OCI-LY1 (cell line): ENCODE measurements at regions not wholly inside any gene's neighbourhood (a gene's known extent, or its start where the extent isn't known, plus 50 kb on each side); places are given as distances from the start of the nearest gene placed in this dataset.

Source experiments
- H2AFZ ChIP-seq: fragments of 200-600 bp; sonication (generic), shearing (Covaris generic); 2 replicates; pipeline ENCODE4 v1.6.0; 2014; ENCODE audit warnings: antibody characterized with exemption, mild to moderate bottlenecking, low read length
- H3F3A ChIP-seq: fragments of 200-600 bp; sonication (generic), shearing (Covaris generic); 2 replicates; pipeline ENCODE4 v1.6.0; 2014; ENCODE audit warnings: mild to moderate bottlenecking, antibody characterized with exemption, low read length, moderate library complexity; ENCODE audit not compliant: insufficient read depth
- H3K27ac ChIP-seq: fragments of 200-600 bp; sonication (generic); 2 replicates; pipeline ENCODE4 v1.5.1; 2014; ENCODE audit warnings: low read length, mixed run types, mild to moderate bottlenecking, low read depth; ENCODE audit not compliant: poor library complexity, severe bottlenecking
- H3K27me3 ChIP-seq: fragments of 200-600 bp; sonication (generic); 2 replicates; pipeline ENCODE4 v1.6.0; 2014; ENCODE audit warnings: antibody characterized with exemption, mild to moderate bottlenecking, low read length, moderate library complexity; ENCODE audit not compliant: insufficient read depth
- H3K36me3 ChIP-seq: fragments of 200-600 bp; sonication (generic); 2 replicates; pipeline ENCODE4 v1.6.1; 2014; ENCODE audit warnings: mild to moderate bottlenecking, antibody characterized with exemption, low read length, moderate library complexity, mixed read lengths; ENCODE audit not compliant: insufficient read depth
- H3K4me1 ChIP-seq: fragments of 200-600 bp; sonication (generic); 2 replicates; pipeline ENCODE4 v1.5.1; 2014; ENCODE audit warnings: mild to moderate bottlenecking, low read length, moderate library complexity; ENCODE audit not compliant: insufficient read depth, severe bottlenecking
- H3K4me2 ChIP-seq: fragments of 200-600 bp; sonication (generic), shearing (Covaris generic); 2 replicates; pipeline ENCODE4 v1.6.1; 2014; ENCODE audit warnings: low read length
- H3K4me3 ChIP-seq: fragments of 200-600 bp; sonication (generic); 2 replicates; pipeline ENCODE4 v1.5.1; 2014; ENCODE audit warnings: low read length, low read depth, mild to moderate bottlenecking, mixed read lengths; ENCODE audit not compliant: poor library complexity, severe bottlenecking
- H3K79me2 ChIP-seq: fragments of 200-600 bp; shearing (Covaris generic); 2 replicates; pipeline ENCODE4 v1.6.1; 2016; ENCODE audit warnings: mixed run types, low read length, mixed read lengths; ENCODE audit not compliant: insufficient read depth
- H3K9ac ChIP-seq: fragments of 200-600 bp; sonication (generic), shearing (Covaris generic); 2 replicates; pipeline ENCODE4 v1.6.1; 2014; ENCODE audit warnings: mild to moderate bottlenecking, low read length, mixed read lengths
- H3K9me2 ChIP-seq: fragments of 200-600 bp; sonication (generic), shearing (Covaris generic); 2 replicates; pipeline ENCODE4 v1.6.1; 2014; ENCODE audit warnings: low read depth, mild to moderate bottlenecking, low read length, mixed read lengths
- H3K9me3 ChIP-seq: fragments of 200-600 bp; shearing (Covaris generic); 2 replicates; pipeline ENCODE4 v1.6.1; 2014; ENCODE audit warnings: low read length, mixed read lengths
- H4K20me1 ChIP-seq: fragments of 200-600 bp; sonication (generic), shearing (Covaris generic); 2 replicates; pipeline ENCODE4 v1.6.0; 2016; ENCODE audit warnings: mild to moderate bottlenecking, low read length; ENCODE audit not compliant: insufficient read depth
- CTCF ChIP-seq: fragments of 200-600 bp; sonication (generic), shearing (Covaris generic); IDR thresholded peaks from 2 replicates; pipeline ENCODE4 v1.5.1; 2017; ENCODE audit warnings: mild to moderate bottlenecking, antibody characterized with exemption, low read length, moderate library complexity, mixed read lengths
- EZH2 ChIP-seq: fragments of 200-600 bp; sonication (generic), shearing (Covaris generic); IDR thresholded peaks from 2 replicates; pipeline ENCODE4 v1.8.0; 2017; ENCODE audit warnings: borderline replicate concordance, mixed run types, mild to moderate bottlenecking, antibody characterized with exemption, low read length, moderate library complexity, mixed read lengths

- no peaks in the 10 kb centered on the region; the same call in 1 of the 2 replicates for H3K27me3 ChIP-seq
- no peaks in the 10 kb centered on the region for H3K79me2 ChIP-seq
- no peaks in the 10 kb centered on the region for H3K4me1 ChIP-seq
- H4K20me1 ChIP-seq: no peaks in the 10 kb centered on the region
- H3K36me3 ChIP-seq: no peaks in the 10 kb centered on the region
- no peaks in the 10 kb centered on the region for H3F3A ChIP-seq
- no peak overlapping the region for H3K4me2 ChIP-seq
- no peaks in the 10 kb centered on the region for H3K9me2 ChIP-seq
- H2AFZ ChIP-seq: no peak overlapping the region
- TF ChIP-seq EZH2 (no peak), CTCF (no peak)
- H3K9ac ChIP-seq: no peak overlapping the region
- H3K4me3 ChIP-seq: no peak overlapping the region
- H3K9me3 ChIP-seq: no peaks in the 10 kb centered on the region
- no peak overlapping the region for H3K27ac ChIP-seq
Measured at GRCh38 chr11:27187848-27188621, 147.4 kb downstream of the BBOX1 start.

DNA sequence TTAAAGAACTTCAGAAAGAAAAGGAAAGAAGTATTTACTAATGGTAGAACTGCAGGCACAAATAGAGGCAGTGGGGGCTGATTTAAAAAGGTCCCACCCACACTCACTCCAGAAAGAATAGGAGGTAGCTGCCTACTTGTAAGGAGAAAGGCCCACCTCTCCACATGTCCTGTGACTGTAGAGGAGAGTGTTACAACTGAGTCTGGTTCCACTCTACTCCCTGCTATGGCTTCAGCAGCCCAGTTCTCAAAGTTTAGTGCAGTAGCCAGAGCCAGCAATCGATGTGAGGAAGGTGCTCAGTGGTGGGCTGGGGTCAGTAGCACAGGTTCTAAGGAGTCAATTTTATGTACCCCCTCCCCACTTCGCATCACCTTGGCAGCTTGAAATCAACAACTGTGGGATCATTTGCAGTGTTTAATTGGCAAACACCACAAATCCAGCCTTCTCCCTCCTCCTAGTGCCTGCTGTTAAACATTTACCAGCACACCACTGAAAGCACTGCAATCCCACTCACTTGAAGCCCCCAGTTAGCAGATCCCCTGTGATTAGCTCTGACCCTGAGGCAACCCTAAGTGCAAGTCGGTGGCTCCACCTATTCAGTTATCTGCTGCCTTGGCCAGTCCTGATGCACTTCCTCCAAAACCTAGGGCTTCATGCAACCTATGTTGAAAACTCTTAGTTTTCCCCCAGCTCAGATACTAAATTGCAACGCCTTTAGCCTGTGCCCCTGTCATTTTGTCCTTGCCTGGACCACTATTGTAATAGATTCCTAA lies 146.6 kb downstream of the BBOX1 start:
- Histone ChIP-seq H3K79me2 (no peaks in the 10 kb centered on the region), H3K9ac (no peak overlapping the region), H3K36me3 (no peaks in the 10 kb centered on the region), H3K4me3 (no peak overlapping the region), H3K4me1 (no peaks in the 10 kb centered on the region), H3K27ac (no peak overlapping the region), H3K9me2 (no peaks in the 10 kb centered on the region), H3K9me3 (no peaks in the 10 kb centered on the region), H3K4me2 (no peak overlapping the region), H4K20me1 (no peaks in the 10 kb centered on the region), H2AFZ (no peak overlapping the region), H3F3A (no peaks in the 10 kb centered on the region), H3K27me3 (no peaks in the 10 kb centered on the region; the same call in 1 of the 2 replicates)
- TF ChIP-seq CTCF (no peak), EZH2 (no peak)

DNA sequence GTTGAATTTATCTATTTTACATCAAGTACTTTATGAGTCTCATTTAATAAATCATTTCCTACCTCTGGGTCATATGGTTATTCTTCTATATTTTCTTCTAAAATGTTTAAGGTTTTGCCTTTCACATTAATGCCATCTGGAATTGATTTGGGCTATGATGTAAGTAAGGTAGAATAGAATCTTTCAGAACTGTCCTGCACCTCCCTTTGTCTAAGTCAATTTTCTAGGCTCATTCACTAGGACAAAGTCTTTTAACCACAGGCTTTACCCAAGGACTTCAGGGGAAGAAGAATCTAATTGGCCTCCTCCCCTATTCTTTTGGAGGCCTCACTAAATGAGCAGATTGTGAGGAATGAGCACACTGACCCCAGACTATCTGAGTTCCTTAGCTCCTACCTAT lies 146.0 kb downstream of the BBOX1 start:
- Histone ChIP-seq H3F3A (no peaks in the 10 kb centered on the region), H3K79me2 (no peaks in the 10 kb centered on the region), H2AFZ (no peak overlapping the region), H3K27me3 (no peaks in the 10 kb centered on the region; the same call in 1 of the 2 replicates), H3K9ac (no peak overlapping the region), H3K4me2 (no peak overlapping the region), H4K20me1 (no peaks in the 10 kb centered on the region), H3K9me3 (no peaks in the 10 kb centered on the region), H3K4me1 (no peaks in the 10 kb centered on the region), H3K4me3 (no peak overlapping the region), H3K27ac (no peak overlapping the region), H3K36me3 (no peaks in the 10 kb centered on the region), H3K9me2 (no peaks in the 10 kb centered on the region)
- TF ChIP-seq EZH2: no peak
- TF ChIP-seq CTCF: no peak
